A673 (cell line): ENCODE measurements at regions not wholly inside any gene's neighbourhood (a gene's known extent, or its start where the extent isn't known, plus 50 kb on each side); places are given as distances from the start of the nearest gene placed in this dataset.

Source experiments
- BruUV-seq: library from RNA; stranded (reverse); fragments of 400-500 nt; replicated peaks from 2 replicates; lab custom pipeline; 2021; lab: Mats Ljungman, UMichigan
- CTCF ChIA-PET: fragments of 300-600 bp; sonication (Branson Sonifier 250); formaldehyde crosslinking; loops from one replicate; lab custom pipeline; 2022; ENCODE audit warnings: antibody characterized with exemption; lab: Charles Lee
- POLR2A ChIA-PET: fragments of 300-600 bp; sonication (Branson Sonifier 250); formaldehyde crosslinking; loops from one replicate; lab custom pipeline; 2022; ENCODE audit warnings: antibody characterized with exemption; ENCODE audit not compliant: low non-redundant PET; lab: Charles Lee
- DNase-seq: peaks from one replicate; pipeline ENCODE4 v3.0.0-alpha.2; 2015; ENCODE audit warnings: low spot score
- H3K27ac ChIP-seq: fragments of 200-600 bp; sonication (generic); 2 replicates; pipeline ENCODE4 v1.5.1; 2016; ENCODE audit warnings: mixed run types, low read depth, mild to moderate bottlenecking, mixed read lengths, antibody characterized with exemption, low read length; ENCODE audit not compliant: poor library complexity, severe bottlenecking
- H3K27me3 ChIP-seq: fragments of 200-600 bp; sonication (generic); replicated peaks from 2 replicates; pipeline ENCODE4 v1.6.1; 2017; ENCODE audit warnings: mixed run types, low read depth, mild to moderate bottlenecking, mixed read lengths, antibody characterized with exemption, low read length; ENCODE audit not compliant: insufficient read depth, poor library complexity
- H3K36me3 ChIP-seq: fragments of 200-600 bp; sonication (generic); 2 replicates; pipeline ENCODE4 v1.6.1; 2016; ENCODE audit warnings: mixed run types, mild to moderate bottlenecking, mixed read lengths, antibody characterized with exemption, low read length; ENCODE audit not compliant: insufficient read depth, poor library complexity, severe bottlenecking
- H3K4me1 ChIP-seq: fragments of 200-600 bp; sonication (generic); 2 replicates; pipeline ENCODE4 v1.6.1; 2017; ENCODE audit warnings: mixed run types, mild to moderate bottlenecking, mixed read lengths, antibody characterized with exemption, low read length; ENCODE audit not compliant: insufficient read depth, poor library complexity, severe bottlenecking
- H3K4me3 ChIP-seq: fragments of 200-600 bp; sonication (generic); 2 replicates; pipeline ENCODE4 v1.5.1; 2016; ENCODE audit warnings: low read depth, mixed run types, mild to moderate bottlenecking, mixed read lengths, low read length; ENCODE audit not compliant: poor library complexity, severe bottlenecking
- H3K9me3 ChIP-seq: fragments of 200-600 bp; sonication (generic); 2 replicates; pipeline ENCODE4 v1.6.1; 2016; ENCODE audit warnings: mixed run types, low read depth, mild to moderate bottlenecking, mixed read lengths, antibody characterized with exemption, low read length; ENCODE audit not compliant: poor library complexity, severe bottlenecking
- CTCF ChIP-seq: fragments of 300-800, 200-600 bp; sonication (generic); conservative IDR thresholded peaks from 2 replicates; pipeline ENCODE4 v1.5.1; 2017; ENCODE audit warnings: low read depth, mild to moderate bottlenecking, antibody characterized with exemption, low read length, moderate library complexity, mixed read lengths
- EZH2 ChIP-seq: fragments of 200-600 bp; sonication (generic); IDR thresholded peaks from 2 replicates; pipeline ENCODE4 v1.6.1; 2017; ENCODE audit warnings: borderline replicate concordance, low read depth, mild to moderate bottlenecking, mixed read lengths, antibody characterized with exemption, low read length; ENCODE audit not compliant: poor library complexity, severe bottlenecking
- intact Hi-C: fragments of 100-400 bp; cut with micrococcal nuclease; formaldehyde crosslinking; loops from one replicate; pipeline ENCODE4 v1.10.0; 2022; ENCODE audit not compliant: unreplicated experiment

GRCh38 chr11:80211673-80212072 is 770.8 kb upstream of the TENM4 start:
- DNase-seq: no peak
- H3K36me3 ChIP-seq: no peaks in the 10 kb centered on the region
- H3K4me1 ChIP-seq: no peaks in the 10 kb centered on the region
- no peaks in the 10 kb centered on the region for H3K27me3 ChIP-seq
- no TSS peak for BruUV-seq
- H3K9me3 ChIP-seq: no peaks in the 10 kb centered on the region
- H3K4me3 ChIP-seq: no peak overlapping the region
- TF ChIP-seq CTCF: no peak
- no peak for TF ChIP-seq EZH2
- CTCF ChIA-PET: no interaction called here
- POLR2A ChIA-PET: no interaction called here
- no peak overlapping the region for H3K27ac ChIP-seq
- intact Hi-C loops: no loop called here

DNA sequence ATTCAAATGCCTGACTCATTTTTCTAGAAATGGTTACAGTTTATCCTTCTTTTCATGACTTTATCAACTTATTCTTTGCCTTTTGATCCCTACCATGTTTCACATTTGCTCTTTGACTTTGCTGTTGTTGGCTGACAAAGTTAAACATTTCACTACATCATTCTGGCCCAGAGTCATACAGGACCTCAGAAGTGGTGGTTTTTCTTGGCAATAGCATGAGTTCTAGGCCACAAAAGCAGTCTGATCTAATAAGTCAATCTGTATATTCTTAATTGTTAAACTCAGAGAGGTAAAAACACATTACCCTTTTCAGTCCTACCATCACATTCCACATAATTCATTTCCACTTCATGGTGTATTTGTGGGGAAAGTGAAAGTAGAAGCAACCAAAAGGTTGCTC is 763.2 kb upstream of the TENM4 start:
- BruUV-seq: no TSS peak
- no peak for TF ChIP-seq CTCF
- TF ChIP-seq EZH2: no peak
- Histone ChIP-seq H3K4me3 (no peak overlapping the region), H3K27ac (no peak overlapping the region), H3K4me1 (no peaks in the 10 kb centered on the region), H3K36me3 (no peaks in the 10 kb centered on the region), H3K27me3 (no peaks in the 10 kb centered on the region), H3K9me3 (no peaks in the 10 kb centered on the region)
- CTCF ChIA-PET: no interaction called here
- POLR2A ChIA-PET: no interaction called here
- no peak for DNase-seq
- intact Hi-C loops: no loop called here

- no TSS peak for BruUV-seq
- POLR2A ChIA-PET: no interaction called here
- intact Hi-C loops: no loop called here
- no peak for DNase-seq
- H3K9me3 ChIP-seq: no peaks in the 10 kb centered on the region
- H3K27me3 ChIP-seq: no peaks in the 10 kb centered on the region
- H3K4me1 ChIP-seq: no peaks in the 10 kb centered on the region
- TF ChIP-seq EZH2 (no peak), CTCF (no peak)
- H3K27ac ChIP-seq: no peak overlapping the region
- H3K4me3 ChIP-seq: no peak overlapping the region
- CTCF ChIA-PET: no interaction called here
- H3K36me3 ChIP-seq: no peaks in the 10 kb centered on the region
Measured at GRCh38 chr11:80196932-80197554, 756.2 kb upstream of the TENM4 start.
